Renal cortical epithelial cell (primary cell): ENCODE measurements at regions not wholly inside any gene's neighbourhood (a gene's known extent, or its start where the extent isn't known, plus 50 kb on each side); places are given as distances from the start of the nearest gene placed in this dataset.
"Not testable (repeated sequence)": the region's sequence is repeated elsewhere in the genome, so short reads cannot be mapped to it uniquely, and the experiment has no call there.

Experiments
- DNase-seq: peaks from one replicate; pipeline ENCODE4 v3.0.0-alpha.2; 2011; ENCODE audit warnings: low read depth

GRCh38 chr2:15681089-15681885 is 89.6 kb downstream of the DDX1 start:
- no peak for DNase-seq

GRCh38 chr2:15682354-15682753 is 90.7 kb downstream of the DDX1 start:
- no peak for DNase-seq

- DNase-seq = no peak
These were observed 92.7 kb downstream of the DDX1 start for GRCh38 chr2:15684161-15685039.

DNA sequence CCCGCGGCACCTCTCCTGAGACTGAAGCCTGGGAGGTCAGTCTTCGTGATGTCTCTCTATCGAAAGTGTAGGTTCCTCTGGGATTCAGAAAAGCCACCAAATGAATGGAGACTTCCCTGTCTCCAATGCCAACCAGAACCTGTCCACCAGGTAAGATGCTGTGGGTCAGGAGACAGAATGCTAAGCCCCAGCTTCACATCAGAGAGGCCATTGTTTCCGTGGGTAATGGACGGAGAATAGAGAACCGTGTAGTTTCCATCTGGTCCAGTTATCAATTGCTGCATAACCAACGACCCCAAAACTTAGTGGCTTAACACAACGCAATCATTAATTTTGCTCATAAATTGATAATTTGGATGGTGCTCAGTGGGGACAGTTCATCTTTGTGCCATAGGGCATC is 93.5 kb downstream of the DDX1 start:
- no peak for DNase-seq

GRCh38 chr2:15686643-15687042 is 95.0 kb downstream of the DDX1 start:
- no peak for DNase-seq

DNA sequence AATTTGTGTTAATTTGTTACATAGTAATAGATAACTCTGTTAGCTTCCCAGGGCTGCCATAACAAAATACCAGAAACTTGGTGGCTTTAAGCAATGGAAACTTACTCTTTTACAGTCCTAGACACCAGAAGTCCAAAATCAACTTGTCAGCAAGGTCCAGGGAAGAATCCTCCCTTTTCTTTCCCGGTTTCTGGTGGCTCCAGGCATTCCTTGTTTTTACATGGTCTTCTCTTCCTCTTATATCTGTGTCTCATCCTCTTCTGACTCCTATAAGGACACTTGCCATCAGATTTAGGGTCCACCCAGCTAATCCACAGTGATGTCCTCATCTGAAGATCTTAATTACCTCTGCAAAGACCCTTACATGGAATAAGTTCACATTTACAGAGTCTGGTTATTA is 95.6 kb downstream of the DDX1 start:
- no peak for DNase-seq

- DNase-seq = peak; percentile 67
These were observed 96.1 kb downstream of the DDX1 start for GRCh38 chr2:15687720-15688119.

- no peak for DNase-seq
These were observed 97.4 kb downstream of the DDX1 start for GRCh38 chr2:15688924-15689568.

- DNase-seq = no peak
These were observed 98.0 kb downstream of the DDX1 start for GRCh38 chr2:15689654-15690053.

DNA sequence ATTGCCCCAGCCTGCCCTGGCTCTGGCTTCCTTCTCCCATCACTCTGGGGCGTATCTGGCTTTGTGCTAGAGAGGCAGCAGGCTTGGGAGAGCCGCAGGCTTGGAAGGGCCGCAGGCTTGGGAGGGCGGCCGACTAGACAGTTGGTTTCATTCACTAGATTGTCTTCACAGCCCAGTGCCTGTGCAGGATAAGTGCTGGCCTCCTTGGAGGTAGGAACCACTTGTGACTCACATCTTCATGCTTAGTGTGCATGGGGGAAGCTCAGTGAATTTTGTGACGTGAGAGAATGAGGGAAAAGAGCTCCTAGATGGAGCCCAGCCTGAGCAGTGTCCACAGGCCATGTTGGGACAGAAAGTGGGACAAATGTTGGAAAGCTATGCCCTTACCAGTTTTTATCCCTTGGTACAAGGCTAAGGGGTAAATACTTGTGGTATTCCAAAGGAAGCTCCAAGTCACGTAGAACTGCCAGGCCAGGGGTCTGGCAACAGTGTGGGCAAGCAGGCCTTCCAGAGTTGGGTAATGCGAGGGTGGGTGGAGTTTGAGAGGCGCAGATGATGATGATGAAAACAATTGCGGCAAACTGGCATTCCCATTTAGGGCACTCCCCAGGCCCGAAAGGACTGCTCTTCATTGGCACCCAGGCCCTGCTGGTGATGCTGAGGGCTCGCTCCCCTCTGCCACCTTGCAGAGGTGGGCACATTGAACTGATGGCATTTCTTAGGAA is 100.1 kb downstream of the DDX1 start:
- peak; percentile 69 for DNase-seq

- no peak for DNase-seq
These were observed 101.1 kb downstream of the DDX1 start for GRCh38 chr2:15692551-15693377.

GRCh38 chr2:15693382-15693781 is 101.7 kb downstream of the DDX1 start:
- no peak for DNase-seq

DNA sequence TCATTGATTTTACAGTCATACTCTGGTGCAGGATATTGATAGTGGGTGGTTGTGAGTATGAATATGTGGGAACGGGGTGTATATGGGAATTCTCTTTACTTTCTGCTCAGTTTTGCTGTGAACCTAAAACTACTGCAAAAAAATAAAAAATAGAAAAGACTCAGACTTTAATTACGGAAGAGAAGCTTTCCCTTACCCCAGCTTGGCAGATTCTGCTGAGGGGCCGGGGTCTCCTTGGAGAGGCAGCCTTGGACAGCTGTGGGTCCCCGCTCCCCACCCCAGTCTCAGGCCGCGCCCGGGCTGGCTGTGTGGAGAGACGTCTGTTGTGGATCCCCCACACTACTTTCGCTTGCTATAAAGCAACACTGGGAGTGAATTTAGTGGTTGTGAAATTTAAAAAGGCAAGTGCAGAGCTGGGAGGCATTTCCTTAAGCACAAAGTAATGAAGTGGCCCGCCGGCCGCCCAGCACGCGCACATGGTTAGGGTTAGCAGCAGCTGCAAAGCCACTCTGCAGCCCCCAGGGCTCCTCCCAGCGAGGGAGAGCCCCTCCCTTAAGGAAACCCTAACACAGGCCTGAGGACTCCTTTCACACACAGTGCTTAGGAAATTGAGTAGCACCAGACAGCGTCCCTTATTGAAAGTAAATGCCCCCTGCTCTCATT is 102.4 kb downstream of the DDX1 start:
- DNase-seq = no peak

DNA sequence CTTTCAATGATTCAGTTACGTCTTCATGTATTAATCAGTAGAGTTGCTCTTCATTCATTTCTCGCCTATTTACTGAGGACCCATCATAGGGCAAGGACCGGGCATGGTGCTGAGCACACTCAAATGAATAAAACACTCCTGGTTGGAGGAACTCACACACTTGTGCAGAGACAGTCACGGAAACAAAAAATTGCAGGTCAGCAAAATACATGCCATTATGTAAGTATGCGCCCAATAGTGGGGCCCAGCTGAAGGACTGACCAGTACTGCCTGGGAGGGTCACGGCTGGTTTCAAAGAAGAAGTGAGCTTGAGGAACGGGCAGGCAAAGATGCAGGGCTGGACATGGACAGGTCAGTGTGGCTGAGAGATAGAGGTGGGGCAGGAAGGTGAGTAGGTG is 102.9 kb downstream of the DDX1 start:
- no peak for DNase-seq

DNA sequence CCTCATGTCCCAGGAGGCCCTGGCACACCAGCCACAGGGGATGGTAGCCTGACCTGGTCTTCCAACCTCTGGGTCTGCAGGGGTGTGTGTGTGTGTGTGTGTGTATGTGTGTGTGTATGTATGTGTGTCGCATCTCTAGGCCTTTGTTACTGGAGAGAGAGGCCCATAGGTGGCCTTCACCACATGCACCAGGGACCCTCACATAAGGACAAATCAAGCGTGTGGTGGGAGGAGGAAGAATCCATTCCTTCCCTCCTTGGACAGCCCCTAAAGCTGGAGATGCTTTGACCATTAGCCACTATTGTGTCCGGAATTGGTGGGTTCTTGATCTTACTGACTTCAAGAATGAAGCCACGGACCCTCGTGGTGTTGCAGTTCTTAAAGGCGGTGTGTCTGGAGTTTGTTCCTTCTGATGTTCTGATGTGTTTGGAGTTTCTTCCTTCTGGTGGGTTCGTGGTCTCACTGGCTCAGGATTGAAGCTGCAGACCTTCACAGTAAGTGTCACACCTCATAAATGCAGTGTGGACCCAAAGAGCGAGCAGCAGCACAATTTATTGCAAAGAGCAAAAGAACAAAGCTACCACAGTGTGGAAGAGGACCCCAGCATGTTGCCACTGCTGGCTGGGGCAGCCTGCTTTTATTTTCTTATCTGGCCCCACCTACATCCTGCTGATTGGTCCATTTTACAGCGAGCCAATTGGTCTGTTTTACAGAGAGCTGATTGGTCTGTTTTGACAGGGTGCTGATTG is 104.1 kb downstream of the DDX1 start:
- DNase-seq = no peak

DNA sequence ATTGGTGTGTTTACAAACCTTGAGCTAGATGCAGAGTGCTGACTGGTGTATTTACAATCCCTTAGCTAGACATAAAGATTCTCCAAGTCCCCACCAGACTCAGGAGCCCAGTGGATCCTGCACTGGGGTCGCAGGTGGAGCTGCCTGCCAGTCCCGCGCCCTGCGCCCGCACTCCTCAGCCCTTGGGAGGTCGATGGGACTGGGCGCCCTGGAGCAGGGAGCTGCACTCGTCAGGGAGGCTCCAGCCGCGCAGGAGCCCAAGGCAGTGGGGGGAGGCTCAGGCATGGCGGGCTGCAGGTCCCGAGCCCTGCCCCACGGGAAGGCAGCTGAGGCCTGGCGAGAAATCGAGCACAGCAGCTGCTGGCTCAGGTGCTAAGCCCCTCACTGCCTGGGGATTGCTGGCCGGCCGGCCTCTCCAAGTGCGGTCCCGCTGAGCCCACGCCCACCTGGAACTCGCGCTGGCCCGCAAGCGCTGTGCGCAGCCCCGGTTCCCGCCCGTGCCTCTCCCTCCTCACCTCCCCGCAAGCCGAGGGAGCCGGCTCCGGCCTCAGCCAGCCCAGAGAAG is 105.0 kb downstream of the DDX1 start:
- not testable (repeated sequence) for DNase-seq

DNA sequence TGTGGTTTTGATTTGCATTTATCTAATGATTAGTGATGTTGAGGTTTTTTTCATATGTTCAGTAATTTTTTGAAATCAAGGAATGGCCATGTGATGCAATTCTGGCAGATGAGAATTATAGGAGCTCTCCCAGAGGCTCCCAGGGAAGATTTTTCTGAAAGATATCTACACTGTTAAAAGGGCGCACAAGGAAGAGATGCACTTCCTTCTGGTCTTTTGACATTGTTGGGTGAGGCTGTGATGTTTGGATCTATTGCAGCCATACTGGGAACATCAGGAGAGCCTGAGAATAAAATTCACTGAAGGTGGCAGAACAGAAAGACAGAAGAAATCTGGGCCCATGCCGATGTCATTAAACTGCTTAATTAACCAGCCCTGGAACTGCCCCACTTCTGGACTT is 108.5 kb downstream of the DDX1 start:
- DNase-seq = no peak

DNA sequence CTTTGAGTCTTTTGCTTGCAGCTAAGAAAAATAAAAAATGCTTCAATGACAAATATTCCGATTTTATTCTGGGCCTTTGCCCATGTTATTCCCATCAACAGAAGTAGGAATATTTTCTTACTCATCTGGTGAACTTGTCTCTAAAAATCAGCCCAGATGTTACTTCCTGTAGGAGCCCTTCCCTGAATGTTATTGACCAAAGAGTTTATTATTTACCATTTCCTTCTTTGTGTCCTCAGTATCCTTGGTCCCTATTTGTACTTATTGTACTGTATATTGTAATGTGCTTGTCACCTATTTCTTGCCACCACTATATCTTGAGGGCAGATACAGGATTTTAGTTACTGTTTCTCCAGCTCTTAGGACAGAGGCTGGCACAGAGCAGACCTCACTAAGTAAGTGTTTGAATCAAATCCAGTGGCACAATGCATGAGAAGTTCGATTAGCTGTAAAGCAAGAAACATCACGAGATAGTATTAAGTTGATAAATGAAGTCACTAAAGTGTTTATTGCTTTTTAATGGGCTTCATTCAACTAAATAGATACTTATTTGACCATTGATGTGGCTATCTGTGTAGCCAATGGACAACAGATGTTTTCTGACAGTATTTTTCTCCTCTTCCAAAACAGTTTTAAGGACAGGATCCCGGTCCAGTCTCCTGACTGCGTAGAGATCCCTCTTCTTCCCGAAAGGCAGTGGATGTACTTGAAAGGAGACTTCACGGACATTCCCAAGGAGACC is 109.1 kb downstream of the DDX1 start:
- no peak for DNase-seq
